8988T (cell line): ENCODE measurements at regions not wholly inside any gene's neighbourhood (a gene's known extent, or its start where the extent isn't known, plus 50 kb on each side); places are given as distances from the start of the nearest gene placed in this dataset.

ENCODE experiments used
- DNase-seq: peaks from one replicate; pipeline ENCODE4 v3.0.0; 2011

GRCh38 chr2:204187229-204188083 is 250.9 kb downstream of the ICOS start:
- no peak for DNase-seq

DNA sequence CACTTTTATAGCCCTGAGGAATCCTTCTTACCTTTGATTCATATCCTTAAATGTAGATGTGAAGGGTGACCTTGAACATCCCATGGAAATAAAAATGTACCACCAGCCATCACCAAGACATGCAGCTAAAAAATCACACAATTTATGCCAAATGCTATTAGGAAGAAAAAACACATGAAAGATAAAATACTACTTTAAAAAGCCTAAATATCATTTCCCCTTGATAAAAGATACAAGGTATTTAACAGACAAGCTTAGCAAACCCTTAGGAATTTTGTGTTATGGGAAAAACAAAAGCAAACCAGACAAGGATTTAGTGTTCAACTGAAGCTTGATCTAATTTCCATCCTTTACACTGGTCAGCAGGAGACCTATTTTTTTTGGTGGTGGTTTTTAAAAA is 255.0 kb downstream of the ICOS start:
- no peak for DNase-seq

GRCh38 chr2:204195498-204195897 is 258.9 kb downstream of the ICOS start:
- no peak for DNase-seq

- DNase-seq = no peak
Measured at GRCh38 chr2:204197336-204198005, 260.9 kb downstream of the ICOS start.

DNA sequence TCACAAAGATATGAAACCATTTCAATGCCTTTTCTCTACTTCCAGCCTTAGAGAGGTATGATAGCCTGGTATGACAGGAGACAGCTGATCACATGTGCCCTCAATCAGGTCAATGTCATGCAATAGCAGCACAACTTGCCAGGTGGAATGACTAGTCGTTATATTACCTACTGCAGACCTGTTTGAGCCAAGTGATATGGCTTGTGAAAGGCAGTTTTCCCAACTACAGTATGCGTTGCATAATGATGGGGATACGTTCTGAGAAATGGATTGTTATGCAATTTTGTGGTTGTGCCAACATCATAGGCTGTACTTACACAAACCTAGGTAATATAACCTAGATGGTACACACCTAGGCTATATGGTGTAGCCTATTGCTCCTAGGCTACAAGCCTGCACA is 262.8 kb downstream of the ICOS start:
- DNase-seq = no peak

- no peak for DNase-seq
Measured at GRCh38 chr2:204201507-204201906, 264.9 kb downstream of the ICOS start.

GRCh38 chr2:204202253-204202652 is 265.7 kb downstream of the ICOS start:
- DNase-seq = no peak

GRCh38 chr2:204203704-204204103 is 267.1 kb downstream of the ICOS start:
- DNase-seq = no peak

DNA sequence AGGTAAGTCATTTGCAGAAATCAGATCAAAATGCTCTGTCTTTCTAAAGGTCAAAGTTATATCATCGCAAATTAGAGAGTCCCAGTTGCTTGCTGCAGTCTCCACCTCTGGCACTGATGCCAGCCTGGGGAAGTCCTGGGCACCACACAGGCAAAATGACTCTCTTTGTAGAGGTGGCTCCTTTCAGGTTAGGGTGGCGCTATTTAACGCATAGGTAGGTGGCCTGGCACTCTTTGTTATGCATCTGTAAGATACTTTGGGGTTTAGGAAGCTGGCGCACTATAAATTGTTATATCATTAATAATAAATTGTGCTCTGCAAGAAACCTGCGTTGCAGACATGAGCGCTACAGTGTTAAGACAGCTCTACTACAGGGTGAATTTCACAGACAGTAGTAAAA is 268.5 kb downstream of the ICOS start:
- DNase-seq = no peak

GRCh38 chr2:204205538-204205937 is 269.0 kb downstream of the ICOS start:
- DNase-seq = no peak

DNA sequence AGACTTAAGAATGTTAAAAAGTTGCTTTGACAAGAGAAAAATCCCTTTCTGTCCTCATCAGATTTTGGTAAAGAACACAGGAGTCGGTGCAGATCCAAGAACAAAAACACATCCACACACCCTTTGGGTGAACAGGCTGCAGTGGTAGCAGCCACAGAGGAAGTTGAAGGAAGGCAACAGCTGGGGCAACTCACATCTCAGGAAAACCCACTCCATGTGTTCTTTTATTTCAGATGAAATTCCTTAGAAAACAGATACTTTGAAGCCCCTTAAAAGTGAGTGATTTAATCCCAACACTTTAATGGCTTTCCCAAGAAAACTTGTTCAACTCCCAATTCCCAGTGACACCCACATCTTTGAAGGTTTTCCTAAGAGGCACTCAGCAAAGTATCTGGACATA is 271.3 kb downstream of the ICOS start:
- no peak for DNase-seq

DNA sequence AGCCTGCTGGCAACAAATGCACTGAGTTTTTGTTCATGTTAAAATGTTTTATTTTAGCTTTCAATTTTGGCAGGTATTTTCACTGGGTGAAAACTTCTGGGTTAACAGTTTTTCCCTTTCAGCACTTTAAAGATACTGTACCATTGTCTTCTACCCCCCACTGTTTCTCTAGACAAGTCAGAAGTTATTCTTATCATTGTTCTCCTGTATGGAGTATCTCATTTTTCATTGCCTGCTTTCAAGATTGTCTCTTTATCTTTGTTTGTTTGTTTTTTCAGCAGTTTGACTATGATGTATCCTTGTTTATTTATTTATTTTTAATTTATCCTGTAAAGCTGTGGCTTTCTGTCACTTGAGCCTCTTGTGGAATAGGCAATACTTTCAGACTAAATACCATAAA is 277.0 kb downstream of the ICOS start:
- DNase-seq = no peak

DNA sequence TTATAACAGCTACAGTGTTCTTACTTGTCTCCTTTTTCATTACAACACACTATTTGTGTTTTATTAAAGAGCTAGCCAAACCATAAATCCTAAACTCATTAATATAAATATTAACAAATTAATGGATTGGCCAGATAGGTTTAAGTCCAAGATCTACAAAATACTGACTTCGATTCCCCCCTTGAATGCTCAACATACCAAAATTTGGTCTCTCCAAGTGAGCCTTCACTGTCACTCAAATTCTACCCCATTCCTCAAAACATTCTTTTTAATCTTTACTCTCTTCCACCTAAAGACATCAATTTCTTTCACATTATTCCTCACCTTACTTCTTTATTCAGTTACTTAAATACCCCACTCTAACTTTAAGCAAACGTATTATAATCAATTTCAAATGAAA is 281.5 kb downstream of the ICOS start:
- no peak for DNase-seq

- DNase-seq = no peak
Measured at GRCh38 chr2:204219196-204219595, 282.6 kb downstream of the ICOS start.

DNA sequence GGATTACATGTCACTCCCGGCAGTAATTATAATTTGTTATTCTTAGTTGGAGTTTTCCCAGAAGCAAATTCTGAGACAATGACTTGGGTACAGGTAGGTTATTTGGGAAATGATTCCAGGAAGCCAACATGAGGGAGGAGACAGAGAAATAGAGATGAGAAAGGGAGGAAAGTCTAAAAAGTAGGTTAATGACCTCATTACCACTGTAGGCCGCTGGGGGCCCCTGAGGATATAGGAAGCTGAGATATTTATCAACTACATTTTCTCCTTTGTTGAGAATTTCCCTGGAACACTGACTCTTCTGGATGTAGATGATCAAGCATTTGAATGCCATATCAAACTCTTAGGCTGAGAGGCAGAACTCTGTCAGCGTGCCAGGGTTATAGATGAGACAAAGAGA is 284.3 kb downstream of the ICOS start:
- no peak for DNase-seq

GRCh38 chr2:204223046-204223445 is 286.5 kb downstream of the ICOS start:
- DNase-seq = no peak

DNA sequence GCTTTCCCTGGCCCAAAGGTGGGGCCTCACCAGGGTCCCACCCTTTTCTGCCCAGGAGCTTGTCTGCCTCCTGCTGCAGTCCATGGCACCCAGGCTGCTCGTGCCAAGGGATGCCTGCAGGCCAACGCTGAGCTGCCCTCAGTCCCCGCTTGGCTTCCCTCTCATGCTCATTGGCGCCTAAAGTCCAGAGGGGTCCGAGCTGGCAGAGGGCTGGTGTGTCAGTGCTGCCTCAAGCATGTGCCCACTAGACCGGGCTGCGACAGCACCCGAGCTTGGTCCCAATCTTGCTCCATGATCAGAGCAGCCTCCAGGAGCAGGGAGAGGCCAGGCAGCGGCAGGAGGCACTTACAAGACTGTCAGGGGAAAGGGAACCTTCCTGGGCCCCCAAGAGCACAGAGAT is 287.0 kb downstream of the ICOS start:
- DNase-seq = no peak

DNA sequence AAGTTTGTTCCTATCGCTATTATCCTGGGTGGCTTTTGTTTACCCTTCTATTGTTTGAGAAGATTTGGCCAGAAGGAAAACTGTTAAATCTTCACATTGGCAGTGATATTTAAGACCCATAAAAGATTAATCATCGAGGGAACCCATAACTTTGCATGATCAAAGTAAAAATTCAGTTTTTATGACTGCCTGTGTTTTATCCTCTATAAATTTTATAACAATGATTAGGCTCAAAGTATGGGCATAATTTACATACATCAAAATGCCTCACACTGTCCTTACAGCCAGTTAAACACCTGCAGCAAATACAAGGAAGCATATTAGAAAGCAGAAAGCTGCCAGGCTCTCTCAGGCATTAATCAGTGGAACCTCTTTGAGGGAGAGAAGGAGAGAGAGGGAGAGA is 289.1 kb downstream of the ICOS start:
- no peak for DNase-seq

DNA sequence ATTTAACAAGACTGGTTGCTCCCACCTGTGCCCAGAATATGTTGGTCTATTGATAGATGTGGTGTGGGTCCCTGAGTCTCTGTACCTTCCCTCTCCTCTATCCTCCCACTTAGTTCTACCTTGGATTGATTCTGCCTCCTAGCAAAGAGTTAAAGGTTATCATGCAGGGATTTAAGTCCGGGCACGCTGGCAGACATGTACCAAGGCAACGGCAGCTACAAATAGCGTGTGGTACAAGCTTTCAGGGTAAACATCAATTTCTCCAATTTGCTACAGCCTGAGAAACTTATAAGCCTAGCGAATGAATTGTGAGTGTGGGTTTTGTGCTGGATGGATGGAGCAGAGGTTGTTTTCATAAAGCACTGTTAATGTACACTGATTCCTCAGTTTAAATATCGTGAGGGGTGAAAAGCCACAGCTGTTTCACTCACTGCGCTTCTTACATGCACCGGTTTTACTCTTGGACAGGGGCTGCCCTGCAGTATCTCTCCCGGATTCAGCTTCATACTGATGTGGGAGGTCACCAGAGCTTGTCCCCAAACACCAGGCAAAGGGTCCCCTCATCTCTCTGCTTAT is 289.8 kb downstream of the ICOS start:
- no peak for DNase-seq

DNA sequence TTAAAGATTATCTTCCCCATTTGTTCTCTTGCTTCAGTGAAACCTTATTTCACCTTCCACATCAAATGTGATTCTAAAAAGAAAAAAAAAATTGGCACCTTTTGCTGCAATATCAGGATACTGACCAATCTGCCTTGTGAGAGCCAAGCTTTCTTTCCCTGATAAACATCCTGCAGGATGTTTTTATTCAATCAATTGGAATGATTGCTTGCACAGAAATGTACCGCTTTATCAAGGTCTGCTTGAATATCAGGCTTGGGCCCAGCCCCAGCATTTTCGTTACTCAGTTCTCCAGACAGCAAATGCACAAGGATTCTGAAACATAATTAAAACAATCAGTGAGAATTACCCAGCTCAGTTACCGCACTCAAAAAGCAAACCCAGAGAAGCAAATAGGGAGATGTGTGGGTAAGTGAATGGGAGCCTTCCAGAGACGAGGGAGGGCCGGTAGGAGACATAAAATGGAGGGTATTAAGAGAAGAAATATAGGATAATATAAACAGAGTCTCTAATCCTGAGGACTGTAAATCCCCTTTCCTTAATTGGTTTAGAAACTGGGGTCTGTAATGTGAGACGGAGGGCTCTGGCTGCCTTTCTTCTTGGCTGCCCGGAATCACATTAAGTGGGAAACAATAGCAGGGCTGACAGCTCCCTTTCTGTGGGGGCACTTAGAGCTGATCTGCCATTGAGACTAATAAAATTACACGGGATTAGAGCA is 291.8 kb downstream of the ICOS start:
- no peak for DNase-seq

- no peak for DNase-seq
Measured at GRCh38 chr2:204234248-204234647, 297.7 kb downstream of the ICOS start.

- DNase-seq = no peak
Measured at GRCh38 chr2:204234879-204235278, 298.3 kb downstream of the ICOS start.

DNA sequence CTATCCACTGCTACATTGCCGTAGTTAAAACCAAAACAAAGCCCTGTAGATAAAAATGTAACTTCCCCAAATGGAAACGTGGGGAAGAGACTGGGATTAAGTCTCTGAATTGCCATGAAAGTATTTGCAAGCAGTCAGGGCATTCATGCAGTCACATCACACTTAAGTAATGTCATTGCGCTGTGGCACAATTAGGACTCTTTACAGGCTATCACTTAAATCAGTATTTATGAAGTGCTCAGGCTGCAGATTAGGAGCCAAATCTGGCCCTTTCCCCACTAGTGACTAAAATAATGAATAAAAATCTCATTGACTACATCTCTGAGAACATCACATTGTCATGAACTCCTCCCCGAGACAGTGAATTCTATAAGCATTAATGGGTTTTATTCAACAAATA is 300.9 kb downstream of the ICOS start:
- no peak for DNase-seq
